ENCODE measurements at regions not wholly inside any gene's neighbourhood (a gene's known extent, or its start where the extent isn't known, plus 50 kb on each side); places are given as distances from the start of the nearest gene placed in this dataset.

DNA sequence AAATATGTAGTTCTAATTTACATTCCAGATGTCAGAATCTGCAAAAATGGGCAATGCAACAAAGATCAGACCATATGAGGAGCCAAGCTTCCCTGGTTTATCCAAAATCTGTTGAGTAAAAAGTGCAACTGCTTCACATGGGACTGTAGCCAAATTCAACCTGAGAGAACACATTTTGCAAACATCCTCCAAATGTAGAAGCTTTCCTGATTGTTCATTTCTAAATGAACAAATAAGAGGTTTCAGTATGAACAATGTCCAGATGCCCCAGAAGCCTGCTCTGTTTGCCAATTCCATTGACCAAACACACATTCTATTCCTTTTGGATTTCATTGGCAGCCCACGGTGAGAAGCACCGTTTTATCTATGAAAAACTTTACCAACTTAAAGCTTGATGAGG is 117.9 kb upstream of the OSR1 start:
- Histone ChIP-seq H4K20me1 (ENCODE audit: control insufficient read depth, insufficient read depth, low read depth, low read length) (no peaks in the 10 kb centered on the region), H3K4me2 (ENCODE audit: low read length) (no peak overlapping the region), H3K27me3 (ENCODE audit: control insufficient read depth, low read length) (no peaks in the 10 kb centered on the region), H3K9me2 (replicated peaks; ENCODE audit: control insufficient read depth, low read length) (no peaks in the 10 kb centered on the region), H3K4me1 (ENCODE audit: control insufficient read depth, low read length) (0 out of 2 replicates have a peak, but pooled peaks cover 3% of the 10 kb centered on the region), H3K27ac (ENCODE audit: low read depth, low read length) (no peak overlapping the region), H3K36me3 (ENCODE audit: control insufficient read depth, low read length) (no peaks in the 10 kb centered on the region), H3K4me3 (ENCODE audit: low read length) (no peak overlapping the region), H3K79me2 (ENCODE audit: control insufficient read depth, low read length) (no peaks in the 10 kb centered on the region), H3F3A (ENCODE audit: control insufficient read depth, insufficient read depth) (no peaks in the 10 kb centered on the region), H3K9me3 (ENCODE audit: control insufficient read depth, insufficient read depth, low read length) (no peaks in the 10 kb centered on the region)
- TF ChIP-seq EZH2phosphoT487 (IDR thresholded peaks at IDR 0.05; ENCODE audit: borderline replicate concordance, low read length): no peak
- TF ChIP-seq, protein P1, sequence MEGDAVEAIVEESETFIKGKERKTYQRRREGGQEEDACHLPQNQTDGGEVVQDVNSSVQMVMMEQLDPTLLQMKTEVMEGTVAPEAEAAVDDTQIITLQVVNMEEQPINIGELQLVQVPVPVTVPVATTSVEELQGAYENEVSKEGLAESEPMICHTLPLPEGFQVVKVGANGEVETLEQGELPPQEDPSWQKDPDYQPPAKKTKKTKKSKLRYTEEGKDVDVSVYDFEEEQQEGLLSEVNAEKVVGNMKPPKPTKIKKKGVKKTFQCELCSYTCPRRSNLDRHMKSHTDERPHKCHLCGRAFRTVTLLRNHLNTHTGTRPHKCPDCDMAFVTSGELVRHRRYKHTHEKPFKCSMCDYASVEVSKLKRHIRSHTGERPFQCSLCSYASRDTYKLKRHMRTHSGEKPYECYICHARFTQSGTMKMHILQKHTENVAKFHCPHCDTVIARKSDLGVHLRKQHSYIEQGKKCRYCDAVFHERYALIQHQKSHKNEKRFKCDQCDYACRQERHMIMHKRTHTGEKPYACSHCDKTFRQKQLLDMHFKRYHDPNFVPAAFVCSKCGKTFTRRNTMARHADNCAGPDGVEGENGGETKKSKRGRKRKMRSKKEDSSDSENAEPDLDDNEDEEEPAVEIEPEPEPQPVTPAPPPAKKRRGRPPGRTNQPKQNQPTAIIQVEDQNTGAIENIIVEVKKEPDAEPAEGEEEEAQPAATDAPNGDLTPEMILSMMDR (IDR thresholded peaks at IDR 0.05; ENCODE audit: low read depth, low read length, poor library complexity, severe bottlenecking): no peak

DNA sequence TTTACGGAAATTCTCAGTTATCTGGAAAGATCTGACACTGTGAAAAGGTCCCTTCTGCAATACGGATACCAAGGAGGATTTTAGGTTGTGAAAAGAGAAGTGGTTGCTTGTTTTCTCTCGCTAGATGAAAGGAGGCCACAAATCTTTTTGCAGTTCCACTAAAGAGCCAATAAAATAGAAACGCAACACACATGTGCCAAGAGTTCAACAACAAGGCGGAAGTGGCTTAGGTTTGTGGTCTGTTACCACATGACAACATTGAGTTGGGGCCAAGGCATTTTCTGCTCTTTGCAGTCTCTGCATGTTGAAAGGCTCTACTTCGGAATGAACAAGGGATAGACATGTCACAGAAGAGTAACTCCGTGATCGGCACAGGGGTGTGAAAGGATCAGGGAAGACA is 115.7 kb upstream of the OSR1 start:
- no peaks in the 10 kb centered on the region for H3K9me2 ChIP-seq (replicated peaks; ENCODE audit: control insufficient read depth, low read length)
- no peaks in the 10 kb centered on the region for H4K20me1 ChIP-seq (ENCODE audit: control insufficient read depth, insufficient read depth, low read depth, low read length)
- H3K4me2 ChIP-seq (ENCODE audit: low read length): no peak overlapping the region
- H3F3A ChIP-seq (ENCODE audit: control insufficient read depth, insufficient read depth): no peaks in the 10 kb centered on the region
- no peaks in the 10 kb centered on the region for H3K79me2 ChIP-seq (ENCODE audit: control insufficient read depth, low read length)
- no peaks in the 10 kb centered on the region for H3K36me3 ChIP-seq (ENCODE audit: control insufficient read depth, low read length)
- no peak overlapping the region for H3K27ac ChIP-seq (ENCODE audit: low read depth, low read length)
- TF ChIP-seq, protein P1 (IDR thresholded peaks at IDR 0.05; ENCODE audit: low read depth, low read length, poor library complexity, severe bottlenecking): no peak
- no peak for TF ChIP-seq EZH2phosphoT487 (IDR thresholded peaks at IDR 0.05; ENCODE audit: borderline replicate concordance, low read length)
- no peaks in the 10 kb centered on the region for H3K9me3 ChIP-seq (ENCODE audit: control insufficient read depth, insufficient read depth, low read length)
- no peak overlapping the region for H3K4me3 ChIP-seq (ENCODE audit: low read length)
- 0 out of 2 replicates have a peak, but pooled peaks cover 3% of the 10 kb centered on the region for H3K4me1 ChIP-seq (ENCODE audit: control insufficient read depth, low read length)
- no peaks in the 10 kb centered on the region for H3K27me3 ChIP-seq (ENCODE audit: control insufficient read depth, low read length)

DNA sequence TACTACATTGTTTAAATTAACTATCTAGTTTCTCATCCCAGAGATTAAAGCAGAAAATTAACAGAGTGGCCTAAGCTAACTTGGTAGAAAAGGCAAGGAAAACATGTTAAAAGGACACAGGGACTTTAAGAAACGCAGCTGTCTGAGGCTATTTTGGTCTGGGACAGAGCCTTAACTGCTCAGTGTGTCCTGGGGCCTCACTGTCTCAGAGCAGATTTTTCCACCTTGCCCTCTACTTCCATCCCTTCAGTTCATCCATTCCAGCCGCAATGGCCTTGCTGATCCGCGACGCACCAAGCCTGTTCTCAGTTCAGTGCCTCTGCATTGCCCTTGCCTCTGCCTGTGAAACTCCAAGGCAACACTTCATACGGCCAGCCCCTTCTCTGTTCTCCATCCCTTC is 114.9 kb upstream of the OSR1 start:
- no peaks in the 10 kb centered on the region for H4K20me1 ChIP-seq (ENCODE audit: control insufficient read depth, insufficient read depth, low read depth, low read length)
- no peaks in the 10 kb centered on the region for H3F3A ChIP-seq (ENCODE audit: control insufficient read depth, insufficient read depth)
- TF ChIP-seq EZH2phosphoT487 (IDR thresholded peaks at IDR 0.05; ENCODE audit: borderline replicate concordance, low read length): no peak
- TF ChIP-seq, protein P1 (IDR thresholded peaks at IDR 0.05; ENCODE audit: low read depth, low read length, poor library complexity, severe bottlenecking): no peak
- no peaks in the 10 kb centered on the region for H3K9me3 ChIP-seq (ENCODE audit: control insufficient read depth, insufficient read depth, low read length)
- H3K4me2 ChIP-seq (ENCODE audit: low read length): no peak overlapping the region
- no peaks in the 10 kb centered on the region for H3K9me2 ChIP-seq (replicated peaks; ENCODE audit: control insufficient read depth, low read length)
- no peaks in the 10 kb centered on the region for H3K36me3 ChIP-seq (ENCODE audit: control insufficient read depth, low read length)
- H3K79me2 ChIP-seq (ENCODE audit: control insufficient read depth, low read length): no peaks in the 10 kb centered on the region
- no peaks in the 10 kb centered on the region for H3K27me3 ChIP-seq (ENCODE audit: control insufficient read depth, low read length)
- no peak overlapping the region for H3K4me3 ChIP-seq (ENCODE audit: low read length)
- no peak overlapping the region for H3K27ac ChIP-seq (ENCODE audit: low read depth, low read length)
- H3K4me1 ChIP-seq (ENCODE audit: control insufficient read depth, low read length): 0 out of 2 replicates have a peak, but pooled peaks cover 3% of the 10 kb centered on the region

All from DOHH2 (cell line).